ENCODE measurements at regions not wholly inside any gene's neighbourhood (a gene's known extent, or its start where the extent isn't known, plus 50 kb on each side); places are given as distances from the start of the nearest gene placed in this dataset.

- DNase-seq: no peak
Observed at GRCh38 chr7:155925682-155926081, 113.4 kb upstream of the SHH start.

GRCh38 chr7:155922067-155922816 lies 110.0 kb upstream of the SHH start:
- no peak for DNase-seq

GRCh38 chr7:155921804-155922066 lies 109.5 kb upstream of the SHH start:
- DNase-seq: no peak

GRCh38 chr7:155921086-155921803 lies 109.0 kb upstream of the SHH start:
- no peak for DNase-seq

GRCh38 chr7:155920068-155920461 lies 107.8 kb upstream of the SHH start:
- DNase-seq: no peak

GRCh38 chr7:155919391-155920067 lies 107.3 kb upstream of the SHH start:
- no peak for DNase-seq

- DNase-seq: no peak
Observed at GRCh38 chr7:155918720-155919390, 106.6 kb upstream of the SHH start.

GRCh38 chr7:155917836-155918430 lies 105.7 kb upstream of the SHH start:
- DNase-seq: no peak

GRCh38 chr7:155916926-155917655 lies 104.8 kb upstream of the SHH start:
- DNase-seq: no peak

GRCh38 chr7:155914341-155914740 lies 102.1 kb upstream of the SHH start:
- DNase-seq: no peak

GRCh38 chr7:155913719-155914118 lies 101.5 kb upstream of the SHH start:
- DNase-seq: no peak

GRCh38 chr7:155913291-155913690 lies 101.0 kb upstream of the SHH start:
- no peak for DNase-seq

- DNase-seq: no peak
Observed at GRCh38 chr7:155911471-155912105, 99.3 kb upstream of the SHH start.

GRCh38 chr7:155908385-155908784 lies 96.1 kb upstream of the SHH start:
- DNase-seq: no peak

GRCh38 chr7:155907450-155908200 lies 95.4 kb upstream of the SHH start:
- DNase-seq: no peak

GRCh38 chr7:155901176-155901575 lies 88.9 kb upstream of the SHH start:
- no peak for DNase-seq

- DNase-seq: no peak
Observed at GRCh38 chr7:155899596-155899995, 87.3 kb upstream of the SHH start.

GRCh38 chr7:155897758-155898386 lies 85.6 kb upstream of the SHH start:
- DNase-seq: no peak

GRCh38 chr7:155896531-155897263 lies 84.4 kb upstream of the SHH start:
- no peak for DNase-seq

GRCh38 chr7:155893664-155894063 lies 81.4 kb upstream of the SHH start:
- no peak for DNase-seq

All from GDM1 (cell line).